ENCODE measurements at regions not wholly inside any gene's neighbourhood (a gene's known extent, or its start where the extent isn't known, plus 50 kb on each side); places are given as distances from the start of the nearest gene placed in this dataset.

- no peak overlapping the region for H3K4me3 ChIP-seq
- no peak overlapping the region for H3K27ac ChIP-seq
- intact Hi-C loops (cut with DNase I) = no loop called here
- TF ChIP-seq, protein P1, sequence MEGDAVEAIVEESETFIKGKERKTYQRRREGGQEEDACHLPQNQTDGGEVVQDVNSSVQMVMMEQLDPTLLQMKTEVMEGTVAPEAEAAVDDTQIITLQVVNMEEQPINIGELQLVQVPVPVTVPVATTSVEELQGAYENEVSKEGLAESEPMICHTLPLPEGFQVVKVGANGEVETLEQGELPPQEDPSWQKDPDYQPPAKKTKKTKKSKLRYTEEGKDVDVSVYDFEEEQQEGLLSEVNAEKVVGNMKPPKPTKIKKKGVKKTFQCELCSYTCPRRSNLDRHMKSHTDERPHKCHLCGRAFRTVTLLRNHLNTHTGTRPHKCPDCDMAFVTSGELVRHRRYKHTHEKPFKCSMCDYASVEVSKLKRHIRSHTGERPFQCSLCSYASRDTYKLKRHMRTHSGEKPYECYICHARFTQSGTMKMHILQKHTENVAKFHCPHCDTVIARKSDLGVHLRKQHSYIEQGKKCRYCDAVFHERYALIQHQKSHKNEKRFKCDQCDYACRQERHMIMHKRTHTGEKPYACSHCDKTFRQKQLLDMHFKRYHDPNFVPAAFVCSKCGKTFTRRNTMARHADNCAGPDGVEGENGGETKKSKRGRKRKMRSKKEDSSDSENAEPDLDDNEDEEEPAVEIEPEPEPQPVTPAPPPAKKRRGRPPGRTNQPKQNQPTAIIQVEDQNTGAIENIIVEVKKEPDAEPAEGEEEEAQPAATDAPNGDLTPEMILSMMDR (IDR thresholded peaks at IDR 0.05) = no peak
- H3K27me3 ChIP-seq = no peaks in the 10 kb centered on the region
- DNase-seq = no peak
- no peaks in the 10 kb centered on the region for H3K4me1 ChIP-seq
- no peaks in the 10 kb centered on the region for H3K36me3 ChIP-seq
- H3K9ac ChIP-seq (ENCODE audit: low read depth in 2 of 2, low read length in 2 of 2) = no peak overlapping the region
- H3K9me3 ChIP-seq = no peaks in the 10 kb centered on the region
Observed at GRCh38 chr3:159417761-159418160, 570.9 kb upstream of the IL12A start.

GRCh38 chr3:159418571-159419526 is 569.8 kb upstream of the IL12A start:
- Histone ChIP-seq H3K9ac (ENCODE audit: low read depth in 2 of 2, low read length in 2 of 2) (no peak overlapping the region), H3K27ac (no peak overlapping the region), H3K4me1 (no peaks in the 10 kb centered on the region), H3K9me3 (no peaks in the 10 kb centered on the region), H3K27me3 (no peaks in the 10 kb centered on the region), H3K36me3 (no peaks in the 10 kb centered on the region), H3K4me3 (no peak overlapping the region)
- no peak for DNase-seq
- TF ChIP-seq, protein P1 (IDR thresholded peaks at IDR 0.05) = no peak
- intact Hi-C loops (cut with DNase I) = no loop called here

DNA sequence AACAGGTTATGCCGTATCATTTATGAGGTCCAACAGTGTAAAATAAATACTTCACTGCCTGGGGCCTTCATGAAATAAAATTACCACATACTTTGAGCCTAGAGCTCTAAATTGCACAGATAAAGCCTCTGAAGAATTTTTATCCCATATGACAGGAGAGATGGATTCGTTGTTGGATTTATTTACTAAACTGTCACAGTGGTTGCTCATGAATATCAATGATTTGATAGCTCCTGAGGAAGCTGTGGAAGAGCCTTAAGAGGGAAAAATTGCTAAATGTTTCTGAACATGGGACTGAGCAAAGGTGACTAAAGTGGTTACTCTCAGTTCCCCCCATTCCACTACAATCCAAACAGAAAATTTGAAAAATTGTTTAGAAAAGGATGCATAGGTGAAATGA is 558.9 kb upstream of the IL12A start:
- Histone ChIP-seq H3K4me3 (no peak overlapping the region), H3K9ac (ENCODE audit: low read depth in 2 of 2, low read length in 2 of 2) (no peak overlapping the region), H3K9me3 (no peaks in the 10 kb centered on the region), H3K27me3 (no peaks in the 10 kb centered on the region), H3K36me3 (no peaks in the 10 kb centered on the region), H3K27ac (no peak overlapping the region), H3K4me1 (no peaks in the 10 kb centered on the region)
- intact Hi-C loops (cut with DNase I) = no loop called here
- TF ChIP-seq, protein P1 (IDR thresholded peaks at IDR 0.05) = no peak
- DNase-seq = no peak

DNA sequence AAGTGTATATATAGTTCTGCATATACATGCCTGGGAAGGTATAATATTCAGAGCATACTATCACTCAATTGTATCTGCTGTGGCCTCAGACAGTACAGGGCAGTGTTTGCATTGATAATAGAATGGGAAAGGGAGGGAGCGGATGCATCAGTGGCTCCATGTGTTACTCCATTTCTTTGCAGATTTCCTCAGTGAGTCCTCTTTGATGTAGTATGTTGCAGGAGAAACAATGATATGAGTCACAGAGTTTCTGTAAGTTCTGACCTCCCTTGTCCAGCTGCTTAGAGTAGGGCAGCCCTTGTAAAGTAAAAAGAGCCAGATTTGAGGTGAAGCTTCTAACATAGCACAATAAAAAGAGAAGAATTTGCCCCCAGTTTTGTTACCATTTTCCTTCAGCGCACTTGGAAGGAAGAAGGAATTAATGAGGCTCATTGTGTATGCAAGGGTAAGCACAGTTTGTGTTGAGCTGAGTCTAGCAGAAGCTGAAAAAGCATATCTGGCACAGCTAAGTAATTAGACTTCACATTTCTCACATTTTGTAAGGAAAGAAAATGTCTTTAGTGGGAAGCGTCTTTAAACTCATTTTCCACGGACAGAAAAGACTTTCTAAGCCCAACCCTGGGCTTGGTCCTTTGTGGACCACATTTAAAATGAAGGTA is 555.8 kb upstream of the IL12A start:
- DNase-seq = no peak
- Histone ChIP-seq H3K9ac (ENCODE audit: low read depth in 2 of 2, low read length in 2 of 2) (no peak overlapping the region), H3K9me3 (no peaks in the 10 kb centered on the region), H3K27me3 (no peaks in the 10 kb centered on the region), H3K36me3 (no peaks in the 10 kb centered on the region), H3K27ac (no peak overlapping the region), H3K4me3 (no peak overlapping the region), H3K4me1 (no peaks in the 10 kb centered on the region)
- intact Hi-C loops (cut with DNase I) = no loop called here
- TF ChIP-seq, protein P1 (IDR thresholded peaks at IDR 0.05) = no peak

DNA sequence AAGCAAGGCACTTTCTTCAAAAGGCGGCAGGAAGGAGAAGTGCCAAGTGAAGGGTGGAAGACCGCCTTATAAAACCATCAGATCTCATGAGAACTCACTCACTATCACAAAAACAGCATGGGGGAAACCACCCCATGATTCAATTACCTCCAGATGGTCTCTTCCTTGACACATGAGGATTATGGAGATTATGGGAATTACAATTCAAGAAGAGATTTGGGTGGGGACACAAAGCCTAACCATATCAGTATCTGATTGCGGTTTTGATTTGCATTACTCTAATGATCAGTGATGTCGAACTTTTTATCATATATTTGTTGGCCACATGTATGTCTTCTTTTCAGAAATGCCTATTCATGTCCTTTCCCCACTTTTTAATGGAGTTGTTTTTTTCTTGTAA is 549.3 kb upstream of the IL12A start:
- no peak overlapping the region for H3K27ac ChIP-seq
- H3K4me1 ChIP-seq = no peaks in the 10 kb centered on the region
- H3K9ac ChIP-seq (ENCODE audit: low read depth in 2 of 2, low read length in 2 of 2) = no peak overlapping the region
- H3K9me3 ChIP-seq = no peaks in the 10 kb centered on the region
- H3K27me3 ChIP-seq = no peaks in the 10 kb centered on the region
- no peak overlapping the region for H3K4me3 ChIP-seq
- TF ChIP-seq, protein P1 (IDR thresholded peaks at IDR 0.05) = no peak
- intact Hi-C loops (cut with DNase I) = no loop called here
- no peak for DNase-seq
- no peaks in the 10 kb centered on the region for H3K36me3 ChIP-seq

All from colonic mucosa (tissue), 4 donors.